ENCODE measurements at regions not wholly inside any gene's neighbourhood (a gene's known extent, or its start where the extent isn't known, plus 50 kb on each side); places are given as distances from the start of the nearest gene placed in this dataset.
"Not testable (repeated sequence)": the region's sequence is repeated elsewhere in the genome, so short reads cannot be mapped to it uniquely, and the experiment has no call there.

DNA sequence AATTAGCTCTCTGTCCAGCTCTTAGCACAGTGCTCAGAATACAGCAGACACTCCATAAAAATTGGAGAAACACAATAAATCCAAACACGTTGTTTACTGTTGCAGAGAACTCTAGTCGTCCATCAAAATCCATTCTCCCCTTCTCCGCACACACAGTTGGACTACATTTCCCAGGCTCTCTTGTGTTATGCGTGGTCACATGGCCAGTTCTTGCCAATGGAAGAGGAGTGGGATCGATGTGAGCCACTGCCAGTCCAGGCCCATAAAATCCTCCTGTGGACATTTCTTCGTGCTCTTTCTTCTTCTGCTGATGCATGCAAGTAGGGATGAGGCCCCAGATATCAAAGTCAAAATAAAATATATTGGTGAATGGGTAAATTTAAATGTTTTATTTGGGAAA lies 114.3 kb upstream of the FMN2 start:
- no peak overlapping the region for H3K4me3 ChIP-seq (ENCODE audit: low read depth, low read length)
- TF ChIP-seq MAX (IDR thresholded peaks at IDR 0.05; ENCODE audit: low read depth, low read length) (no peak), CTCF (IDR thresholded peaks at IDR 0.05; ENCODE audit: low read depth, low read length) (no peak), MYC (IDR thresholded peaks at IDR 0.05; ENCODE audit: low read depth, low read length) (no peak), POLR2A (IDR thresholded peaks at IDR 0.05; ENCODE audit: extremely low read depth, insufficient read length) (no peak)
- DNase-seq (ENCODE audit: low read depth): no peak

- TF ChIP-seq POLR2A (IDR thresholded peaks at IDR 0.05; ENCODE audit: extremely low read depth, insufficient read length) (no peak), MAX (IDR thresholded peaks at IDR 0.05; ENCODE audit: low read depth, low read length) (no peak), MYC (IDR thresholded peaks at IDR 0.05; ENCODE audit: low read depth, low read length) (no peak), CTCF (IDR thresholded peaks at IDR 0.05; ENCODE audit: low read depth, low read length) (no peak)
- no peak for DNase-seq (ENCODE audit: low read depth)
Measured at GRCh38 chr1:239979456-239979855, 112.2 kb upstream of the FMN2 start.

DNA sequence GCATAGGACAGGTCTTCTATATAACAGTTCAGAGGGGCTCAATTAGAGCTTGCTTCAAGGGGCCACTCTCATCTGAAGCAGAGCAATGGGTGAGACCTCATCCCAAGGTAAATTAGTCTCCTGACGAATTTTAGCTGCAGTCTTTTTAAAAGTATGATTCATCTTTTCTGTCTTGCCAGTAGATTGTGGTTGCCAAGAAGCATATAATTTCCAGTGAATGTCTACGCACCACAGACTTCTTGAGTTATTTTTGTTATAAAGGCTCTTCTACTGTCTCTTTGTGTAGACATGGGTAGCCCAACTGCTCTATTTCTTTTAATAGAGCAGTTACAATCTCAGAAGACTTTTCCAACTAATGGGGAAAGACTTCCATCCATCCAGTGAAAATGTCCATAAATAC lies 108.9 kb upstream of the FMN2 start:
- no peak for TF ChIP-seq MYC (IDR thresholded peaks at IDR 0.05; ENCODE audit: low read depth, low read length)
- TF ChIP-seq CTCF (IDR thresholded peaks at IDR 0.05; ENCODE audit: low read depth, low read length): no peak
- TF ChIP-seq POLR2A (IDR thresholded peaks at IDR 0.05; ENCODE audit: extremely low read depth, insufficient read length): no peak
- TF ChIP-seq MAX (IDR thresholded peaks at IDR 0.05; ENCODE audit: low read depth, low read length): no peak
- no peak for DNase-seq (ENCODE audit: low read depth)
- H3K4me3 ChIP-seq (ENCODE audit: low read depth, low read length): no peak overlapping the region

More at GRCh38 chr1:239979456-239979855, 112.2 kb upstream of the FMN2 start:
- no peak overlapping the region for H3K4me3 ChIP-seq (ENCODE audit: low read depth, low read length)

DNA sequence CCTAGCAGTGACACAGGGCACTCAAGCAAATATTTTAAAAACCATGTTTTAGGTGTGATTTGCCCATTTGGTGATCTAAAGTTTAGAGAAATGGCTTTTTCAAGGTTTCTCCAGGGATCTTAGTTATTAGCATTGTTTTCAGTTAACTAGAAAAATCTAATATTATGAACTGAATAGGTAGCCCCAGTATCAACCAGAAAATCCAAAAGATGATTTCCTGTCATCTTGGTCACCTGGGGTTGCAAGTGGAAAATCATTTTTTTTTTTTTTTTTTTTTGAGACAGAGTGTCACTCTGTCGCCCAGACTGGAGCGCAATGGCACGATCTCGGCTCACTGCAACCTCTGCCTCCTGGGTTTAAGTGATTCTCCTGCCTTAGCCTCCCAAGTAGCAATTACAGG lies 106.6 kb upstream of the FMN2 start:
- no peak overlapping the region for H3K4me3 ChIP-seq (ENCODE audit: low read depth, low read length)
- TF ChIP-seq POLR2A (IDR thresholded peaks at IDR 0.05; ENCODE audit: extremely low read depth, insufficient read length): no peak
- TF ChIP-seq MYC (IDR thresholded peaks at IDR 0.05; ENCODE audit: low read depth, low read length): no peak
- TF ChIP-seq MAX (IDR thresholded peaks at IDR 0.05; ENCODE audit: low read depth, low read length): no peak
- no peak for TF ChIP-seq CTCF (IDR thresholded peaks at IDR 0.05; ENCODE audit: low read depth, low read length)
- DNase-seq (ENCODE audit: low read depth): no peak

GRCh38 chr1:239987103-239987745 lies 104.5 kb upstream of the FMN2 start:
- H3K4me3 ChIP-seq (ENCODE audit: low read depth, low read length): no peak overlapping the region
- peak; percentile 36 for DNase-seq (ENCODE audit: low read depth)
- TF ChIP-seq CTCF (IDR thresholded peaks at IDR 0.05; ENCODE audit: low read depth, low read length) (peak; percentile 46), POLR2A (IDR thresholded peaks at IDR 0.05; ENCODE audit: extremely low read depth, insufficient read length) (no peak)

- no peak for TF ChIP-seq MAX (IDR thresholded peaks at IDR 0.05; ENCODE audit: low read depth, low read length)
- TF ChIP-seq CTCF (IDR thresholded peaks at IDR 0.05; ENCODE audit: low read depth, low read length): no peak
- no peak for TF ChIP-seq POLR2A (IDR thresholded peaks at IDR 0.05; ENCODE audit: extremely low read depth, insufficient read length)
- TF ChIP-seq MYC (IDR thresholded peaks at IDR 0.05; ENCODE audit: low read depth, low read length): no peak
- no peak for DNase-seq (ENCODE audit: low read depth)
Measured at GRCh38 chr1:239989990-239990389, 101.7 kb upstream of the FMN2 start.

DNA sequence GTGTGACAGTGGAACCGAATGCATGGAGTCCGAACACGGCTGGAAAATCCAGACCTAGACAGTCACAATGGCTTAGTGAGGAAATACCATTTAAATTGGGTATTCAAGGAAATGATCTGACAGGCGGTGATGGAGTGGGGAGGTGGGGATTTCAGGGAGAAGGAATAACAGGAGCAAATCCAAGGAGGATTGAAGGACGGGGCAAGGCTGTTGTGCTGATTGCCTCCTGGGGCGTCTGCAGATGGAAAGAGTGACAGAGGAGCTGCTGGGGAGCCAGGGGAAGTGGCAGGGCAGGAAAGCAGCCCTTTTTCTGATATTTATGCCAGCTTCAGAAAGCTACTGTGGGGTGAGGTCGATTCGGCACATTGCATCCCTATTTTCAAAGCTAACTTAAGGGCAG lies 99.1 kb upstream of the FMN2 start:
- H3K4me3 ChIP-seq (ENCODE audit: low read depth, low read length); DNase-seq (ENCODE audit: low read depth): not testable (repeated sequence)

More at GRCh38 chr1:239989990-239990389, 101.7 kb upstream of the FMN2 start:
- no peak overlapping the region for H3K4me3 ChIP-seq (ENCODE audit: low read depth, low read length)
